DND-41 (cell line): ENCODE measurements at regions not wholly inside any gene's neighbourhood (a gene's known extent, or its start where the extent isn't known, plus 50 kb on each side); places are given as distances from the start of the nearest gene placed in this dataset.

Experiments
- ATAC-seq: fragments of 200-7000 bp; cut with Tn5 transposase; 3 replicates; pipeline ENCODE4 v1.9.1; 2021; ENCODE audit warnings: low read depth; ENCODE audit not compliant: insufficient read depth
- DNase-seq: peaks from one replicate; pipeline ENCODE4 v3.0.0-alpha.2; 2020
- H2AFZ ChIP-seq: 2 replicates; pipeline ENCODE4 v1.6.0; 2012; ENCODE audit warnings: low read depth, low read length
- H3K27ac ChIP-seq: 2 replicates; pipeline ENCODE4 v1.5.1; 2012; ENCODE audit warnings: low read length, inconsistent platforms
- H3K27me3 ChIP-seq: fragments of 200-600 bp; sonication (generic); 2 replicates; pipeline ENCODE4 v1.6.0; 2012; ENCODE audit warnings: low read length, mild to moderate bottlenecking, inconsistent platforms; ENCODE audit not compliant: insufficient read depth, poor library complexity
- H3K36me3 ChIP-seq: 2 replicates; pipeline ENCODE4 v1.5.1; 2012; ENCODE audit warnings: low read length, inconsistent platforms; ENCODE audit not compliant: insufficient read depth
- H3K4me1 ChIP-seq: 2 replicates; pipeline ENCODE4 v1.5.1; 2012; ENCODE audit warnings: mild to moderate bottlenecking, low read length; ENCODE audit not compliant: insufficient read depth
- H3K4me2 ChIP-seq: 2 replicates; pipeline ENCODE4 v1.6.0; 2012; ENCODE audit warnings: mild to moderate bottlenecking, moderate library complexity, low read length, inconsistent platforms; ENCODE audit not compliant: insufficient read depth
- H3K4me3 ChIP-seq, 2 experiments: fragments of 200-600 bp in 1 of 2; shearing (Covaris generic) in 1 of 2; 2 replicates each; pipeline ENCODE4 v1.5.1; 2012 to 2016; ENCODE audit warnings: inconsistent platforms in 2 of 2, low read length in 2 of 2, mild to moderate bottlenecking in 2 of 2, low read depth in 1 of 2, moderate library complexity in 1 of 2
- H3K79me2 ChIP-seq: 2 replicates; pipeline ENCODE4 v1.6.0; 2012; ENCODE audit warnings: low read length, inconsistent platforms; ENCODE audit not compliant: insufficient read depth
- H3K9ac ChIP-seq: 2 replicates; pipeline ENCODE4 v1.6.0; 2012; ENCODE audit warnings: low read depth, mild to moderate bottlenecking, inconsistent platforms, low read length, moderate library complexity
- H3K9me3 ChIP-seq: 2 replicates; pipeline ENCODE4 v1.5.1; 2012; ENCODE audit warnings: low read length, moderate library complexity, mild to moderate bottlenecking, inconsistent platforms; ENCODE audit not compliant: insufficient read depth, severe bottlenecking
- H4K20me1 ChIP-seq: 2 replicates; pipeline ENCODE4 v1.6.0; 2012; ENCODE audit warnings: low read length; ENCODE audit not compliant: insufficient read depth
- EZH2 ChIP-seq: IDR thresholded peaks from 3 replicates; pipeline ENCODE4 v1.6.1; 2012; ENCODE audit warnings: borderline replicate concordance, low read depth, mild to moderate bottlenecking, moderate library complexity, low read length, inconsistent platforms; ENCODE audit not compliant: severe bottlenecking
- TF ChIP-seq, protein P1 (sequence below): IDR thresholded peaks from 2 replicates; pipeline ENCODE4 v1.5.1; 2012; ENCODE audit warnings: borderline replicate concordance, low read length, moderate library complexity, mild to moderate bottlenecking; ENCODE audit not compliant: poor library complexity, severe bottlenecking; ENCODE audit errors: extremely low read depth

DNA sequence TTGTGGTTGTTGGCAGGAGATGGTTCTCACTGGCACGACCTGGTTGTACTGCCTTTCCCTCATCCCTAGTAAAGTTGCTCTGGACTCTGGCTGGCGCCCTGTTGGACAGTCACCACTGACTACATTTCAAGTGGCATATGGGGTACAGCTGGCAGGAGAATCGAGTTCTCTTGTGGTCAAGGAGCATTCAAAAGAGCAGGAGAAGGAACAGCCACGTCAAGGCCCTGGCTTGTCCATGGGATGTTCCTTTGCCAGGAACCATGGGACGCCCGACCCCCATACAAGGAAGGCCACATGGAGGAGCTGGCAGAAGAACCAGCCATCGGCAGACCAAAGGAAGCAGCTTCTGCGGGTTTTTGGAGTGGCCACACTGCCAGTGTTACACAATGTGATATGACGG lies 87.0 kb upstream of the SLC25A13 start:
- no peaks in the 10 kb centered on the region for H3K36me3 ChIP-seq
- no peak overlapping the region for H3K9ac ChIP-seq
- no peaks in the 10 kb centered on the region for H3K79me2 ChIP-seq
- peaks cover 3% of the 10 kb centered on the region for H3K27me3 ChIP-seq
- no peaks in the 10 kb centered on the region for H3K9me3 ChIP-seq
- H3K4me1 ChIP-seq: no peaks in the 10 kb centered on the region
- H3K4me2 ChIP-seq: no peak overlapping the region
- DNase-seq: no peak
- H4K20me1 ChIP-seq: no peaks in the 10 kb centered on the region
- H3K4me3 ChIP-seq: no peak overlapping the region
- no peak for ATAC-seq
- H2AFZ ChIP-seq: no peak overlapping the region
- no peak for TF ChIP-seq EZH2
- TF ChIP-seq, protein P1, sequence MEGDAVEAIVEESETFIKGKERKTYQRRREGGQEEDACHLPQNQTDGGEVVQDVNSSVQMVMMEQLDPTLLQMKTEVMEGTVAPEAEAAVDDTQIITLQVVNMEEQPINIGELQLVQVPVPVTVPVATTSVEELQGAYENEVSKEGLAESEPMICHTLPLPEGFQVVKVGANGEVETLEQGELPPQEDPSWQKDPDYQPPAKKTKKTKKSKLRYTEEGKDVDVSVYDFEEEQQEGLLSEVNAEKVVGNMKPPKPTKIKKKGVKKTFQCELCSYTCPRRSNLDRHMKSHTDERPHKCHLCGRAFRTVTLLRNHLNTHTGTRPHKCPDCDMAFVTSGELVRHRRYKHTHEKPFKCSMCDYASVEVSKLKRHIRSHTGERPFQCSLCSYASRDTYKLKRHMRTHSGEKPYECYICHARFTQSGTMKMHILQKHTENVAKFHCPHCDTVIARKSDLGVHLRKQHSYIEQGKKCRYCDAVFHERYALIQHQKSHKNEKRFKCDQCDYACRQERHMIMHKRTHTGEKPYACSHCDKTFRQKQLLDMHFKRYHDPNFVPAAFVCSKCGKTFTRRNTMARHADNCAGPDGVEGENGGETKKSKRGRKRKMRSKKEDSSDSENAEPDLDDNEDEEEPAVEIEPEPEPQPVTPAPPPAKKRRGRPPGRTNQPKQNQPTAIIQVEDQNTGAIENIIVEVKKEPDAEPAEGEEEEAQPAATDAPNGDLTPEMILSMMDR: no peak
- no peak overlapping the region for H3K27ac ChIP-seq

DNA sequence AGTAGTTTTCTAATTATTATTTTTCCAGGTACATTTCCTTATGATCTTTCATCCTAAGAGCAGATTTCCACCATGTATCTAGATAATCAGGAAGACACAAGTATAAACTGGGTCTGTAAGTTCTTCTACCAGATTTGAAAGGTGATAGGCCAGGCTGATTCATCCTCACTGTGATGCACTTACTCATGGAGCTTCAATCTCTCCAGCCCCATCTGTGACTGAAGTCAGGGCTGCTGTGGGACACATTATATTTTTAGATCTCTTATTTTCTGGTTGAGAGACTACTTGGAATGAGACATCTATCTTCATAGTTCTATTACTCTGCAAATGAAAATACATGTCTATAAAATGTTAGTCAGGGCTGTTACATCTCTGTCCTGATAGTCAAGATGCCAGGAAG lies 85.5 kb upstream of the SLC25A13 start:
- Histone ChIP-seq H3K27ac (no peak overlapping the region), H3K79me2 (no peaks in the 10 kb centered on the region), H3K9me3 (no peaks in the 10 kb centered on the region), H3K9ac (no peak overlapping the region), H3K4me2 (no peak overlapping the region), H3K4me1 (no peaks in the 10 kb centered on the region), H4K20me1 (no peaks in the 10 kb centered on the region), H3K36me3 (no peaks in the 10 kb centered on the region), H3K27me3 (peaks cover 3% of the 10 kb centered on the region), H2AFZ (no peak overlapping the region), H3K4me3 (no peak overlapping the region)
- ATAC-seq: no peak
- TF ChIP-seq EZH2: no peak
- TF ChIP-seq, protein P1: no peak
- DNase-seq: no peak

DNA sequence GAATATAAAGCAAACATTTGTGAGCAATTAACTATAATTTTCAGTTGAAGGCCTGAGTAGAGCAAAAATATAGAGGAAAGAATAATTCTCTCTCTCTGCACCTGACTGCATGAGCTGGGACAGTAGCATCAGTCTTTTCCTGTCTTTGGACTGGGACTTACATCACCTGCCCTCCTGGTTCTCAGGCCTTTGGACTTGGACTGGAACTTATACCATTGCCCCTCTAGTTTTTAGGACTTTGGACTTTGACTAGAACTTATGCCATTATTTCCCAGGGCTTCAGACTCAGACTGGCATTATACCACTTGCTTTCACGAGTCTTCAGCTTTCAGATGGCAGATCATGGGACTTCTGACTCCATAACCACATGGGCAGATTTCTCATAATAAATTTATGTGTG lies 81.0 kb upstream of the SLC25A13 start:
- H4K20me1 ChIP-seq: no peaks in the 10 kb centered on the region
- H3K27ac ChIP-seq: no peak overlapping the region
- no peaks in the 10 kb centered on the region for H3K36me3 ChIP-seq
- H3K9ac ChIP-seq: no peak overlapping the region
- no peak for TF ChIP-seq EZH2
- TF ChIP-seq, protein P1: no peak
- DNase-seq (no peak), ATAC-seq (no peak)
- no peak overlapping the region for H2AFZ ChIP-seq
- H3K4me1 ChIP-seq: no peaks in the 10 kb centered on the region
- H3K9me3 ChIP-seq: no peaks in the 10 kb centered on the region
- H3K27me3 ChIP-seq: no peaks in the 10 kb centered on the region
- no peak overlapping the region for H3K4me2 ChIP-seq
- no peak overlapping the region for H3K4me3 ChIP-seq
- no peaks in the 10 kb centered on the region for H3K79me2 ChIP-seq

DNA sequence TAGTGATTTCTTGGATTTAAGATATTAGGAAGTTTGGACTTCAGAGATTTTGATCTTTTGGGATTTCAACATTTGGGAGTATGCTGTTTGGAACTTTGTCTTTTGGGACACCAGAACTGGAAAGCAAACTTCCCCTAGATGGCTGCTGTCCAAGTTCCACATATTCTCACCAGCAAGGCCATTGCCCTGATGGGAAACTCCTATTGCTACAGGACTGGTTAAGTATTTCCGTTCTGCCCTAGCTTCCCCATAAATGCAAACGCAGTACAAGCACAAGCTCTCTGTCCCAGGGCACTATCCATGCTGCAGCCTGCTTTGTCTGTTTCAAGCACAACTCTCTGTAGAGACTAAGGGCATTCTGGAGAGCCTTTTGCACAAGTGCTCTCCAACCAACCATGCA lies 79.3 kb upstream of the SLC25A13 start:
- Histone ChIP-seq H3K9me3 (peaks cover 3% of the 10 kb centered on the region), H3K36me3 (no peaks in the 10 kb centered on the region), H3K9ac (no peak overlapping the region), H2AFZ (no peak overlapping the region), H3K79me2 (no peaks in the 10 kb centered on the region), H4K20me1 (no peaks in the 10 kb centered on the region), H3K4me2 (no peak overlapping the region), H3K27ac (no peak overlapping the region), H3K4me1 (no peaks in the 10 kb centered on the region), H3K27me3 (no peaks in the 10 kb centered on the region), H3K4me3 (no peak overlapping the region)
- ATAC-seq (no peak), DNase-seq (no peak)
- no peak for TF ChIP-seq EZH2
- TF ChIP-seq, protein P1: no peak
